ENCODE measurements at regions not wholly inside any gene's neighbourhood (a gene's known extent, or its start where the extent isn't known, plus 50 kb on each side); places are given as distances from the start of the nearest gene placed in this dataset. TPM values are rescaled to one million over a fixed set of nuclear protein-coding genes. Genes with fewer than 3 reads are reported as not detected.

DNA sequence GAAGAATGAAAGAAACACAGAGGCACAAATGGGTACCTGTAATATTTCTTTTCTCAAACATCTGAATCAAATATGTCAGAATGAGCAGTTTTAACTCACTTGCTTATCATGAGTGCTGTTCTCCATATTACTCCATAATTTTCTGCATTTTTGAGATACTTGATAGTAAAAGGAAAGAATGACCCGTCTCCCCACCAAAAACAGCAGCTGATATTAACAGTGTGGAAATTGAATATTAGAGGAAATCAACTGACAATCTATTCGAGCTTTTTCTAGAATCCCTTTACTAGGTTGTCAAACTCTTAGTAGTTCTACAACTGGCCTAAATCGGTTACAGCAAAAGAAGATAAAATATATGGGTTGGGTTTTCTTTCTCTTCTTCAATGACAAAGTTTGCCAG is 49.9 kb upstream of the HELT start:
- Histone ChIP-seq H3K9me3 (no peaks in the 10 kb centered on the region), H3K36me3 (replicated peaks in 1 of 2; ENCODE audit: insufficient read depth in 1 of 2, low read depth in 2 of 2) (no peaks in the 10 kb centered on the region), H3K27ac (no peak overlapping the region), H3K4me1 (peaks cover 8% of the 10 kb centered on the region), H3K27me3 (no peaks in the 10 kb centered on the region), H3K4me3 (no peak overlapping the region)
- no peak for DNase-seq
- no peak for ATAC-seq
- intact Hi-C loops (cut with DNase I): no loop called here
- whole genome bisulfite sequencing, 2 donors: 70 to 72% methylated on average over 3 of the region's 3 CpGs
- TF ChIP-seq, protein P1, sequence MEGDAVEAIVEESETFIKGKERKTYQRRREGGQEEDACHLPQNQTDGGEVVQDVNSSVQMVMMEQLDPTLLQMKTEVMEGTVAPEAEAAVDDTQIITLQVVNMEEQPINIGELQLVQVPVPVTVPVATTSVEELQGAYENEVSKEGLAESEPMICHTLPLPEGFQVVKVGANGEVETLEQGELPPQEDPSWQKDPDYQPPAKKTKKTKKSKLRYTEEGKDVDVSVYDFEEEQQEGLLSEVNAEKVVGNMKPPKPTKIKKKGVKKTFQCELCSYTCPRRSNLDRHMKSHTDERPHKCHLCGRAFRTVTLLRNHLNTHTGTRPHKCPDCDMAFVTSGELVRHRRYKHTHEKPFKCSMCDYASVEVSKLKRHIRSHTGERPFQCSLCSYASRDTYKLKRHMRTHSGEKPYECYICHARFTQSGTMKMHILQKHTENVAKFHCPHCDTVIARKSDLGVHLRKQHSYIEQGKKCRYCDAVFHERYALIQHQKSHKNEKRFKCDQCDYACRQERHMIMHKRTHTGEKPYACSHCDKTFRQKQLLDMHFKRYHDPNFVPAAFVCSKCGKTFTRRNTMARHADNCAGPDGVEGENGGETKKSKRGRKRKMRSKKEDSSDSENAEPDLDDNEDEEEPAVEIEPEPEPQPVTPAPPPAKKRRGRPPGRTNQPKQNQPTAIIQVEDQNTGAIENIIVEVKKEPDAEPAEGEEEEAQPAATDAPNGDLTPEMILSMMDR (IDR thresholded peaks at IDR 0.05): no peak
- TF ChIP-seq POLR2A (IDR thresholded peaks at IDR 0.05): no peak

MicroRNAs in the stretch of these regions (microRNA counts, 767-probe panel; counts per million panel counts)
- microRNA hsa-miR-4455: 0 to 736 counts per million in 2 donors

Small RNA genes lying in the stretch of these regions (microRNA-seq; reads per million reads assigned to microRNA genes)
- 0 reads per million in 2 donors for gene MIR4455 (ENCODE audit: borderline number of aligned reads in 2 of 2, borderline replicate concordance in 2 of 2)

Small RNA genes lying in the stretch of these regions (small RNA-seq; reads per million reads assigned to genes)
- gene MIR4455: not detected

All from body of pancreas (tissue), 4 donors.